ENCODE measurements at regions not wholly inside any gene's neighbourhood (a gene's known extent, or its start where the extent isn't known, plus 50 kb on each side); places are given as distances from the start of the nearest gene placed in this dataset.

GRCh38 chr3:170642882-170643601 is 57.2 kb upstream of the SLC7A14 start:
- DNase-seq, result no peak

GRCh38 chr3:170641510-170642236 is 55.8 kb upstream of the SLC7A14 start:
- no peak for DNase-seq

DNA sequence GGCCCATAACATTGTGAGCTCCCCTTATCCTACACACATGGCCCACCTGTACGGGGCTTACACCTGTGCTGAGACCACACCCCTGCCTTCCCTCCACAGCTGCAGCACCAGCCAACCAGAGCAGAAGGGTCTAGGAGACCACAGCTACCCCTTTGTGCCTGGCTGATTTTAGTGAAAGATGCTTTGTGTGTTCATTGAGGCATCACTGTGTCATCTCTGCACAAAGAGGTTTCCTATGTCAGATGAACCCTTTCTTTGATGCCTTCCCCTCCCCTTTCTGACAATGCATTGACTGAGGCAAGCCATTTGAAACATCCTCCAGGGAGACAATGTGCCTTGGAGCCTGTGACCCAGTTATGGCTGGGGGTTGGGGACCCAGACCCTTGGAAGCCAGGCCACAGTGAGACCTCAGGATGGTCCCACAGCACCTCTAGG is 54.9 kb upstream of the SLC7A14 start:
- DNase-seq, result no peak

- DNase-seq, result no peak
Measured at GRCh38 chr3:170638988-170639387, 53.1 kb upstream of the SLC7A14 start.

GRCh38 chr3:170637306-170637705 is 51.4 kb upstream of the SLC7A14 start:
- DNase-seq, result no peak

DNA sequence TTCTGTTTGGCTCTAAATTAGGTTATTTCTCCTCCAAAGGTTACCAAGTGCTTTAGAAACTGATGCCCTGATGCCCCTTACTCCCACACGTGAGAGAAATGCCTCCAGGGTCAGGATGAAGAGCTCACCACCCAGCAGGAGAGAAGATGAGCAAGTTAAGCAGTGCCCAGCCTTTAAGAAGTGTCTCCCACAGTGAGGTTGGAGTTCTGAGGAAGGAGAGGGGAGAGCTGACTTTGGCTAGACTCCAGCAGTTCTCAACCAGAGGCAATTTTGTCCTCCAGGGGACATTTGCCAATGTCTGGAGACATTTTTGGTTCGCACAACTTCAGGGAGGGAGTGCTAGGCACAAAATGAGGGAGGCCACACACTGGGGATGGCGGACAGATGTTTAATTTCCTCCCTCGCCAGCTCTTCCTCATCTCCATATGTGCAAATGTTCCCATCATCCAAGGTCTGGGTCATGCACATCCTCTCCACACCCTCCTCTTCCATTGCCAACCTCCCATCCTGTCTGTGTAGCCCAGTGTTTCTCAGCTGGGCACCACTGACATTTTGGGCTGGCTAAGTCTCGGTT is 50.6 kb upstream of the SLC7A14 start:
- no peak for DNase-seq

All from SHP77 treated with DMSO at 0.1 percent for 48 hours (cell line).